ENCODE measurements at regions not wholly inside any gene's neighbourhood (a gene's known extent, or its start where the extent isn't known, plus 50 kb on each side); places are given as distances from the start of the nearest gene placed in this dataset.

GRCh38 chr3:59595830-59596229 lies 546.0 kb upstream of the CFAP20DC start:
- TF ChIP-seq CTCF (IDR thresholded peaks at IDR 0.05) (no peak), POLR2AphosphoS5 (IDR thresholded peaks at IDR 0.05) (no peak)
